COLO668 (cell line): ENCODE measurements at regions not wholly inside any gene's neighbourhood (a gene's known extent, or its start where the extent isn't known, plus 50 kb on each side); places are given as distances from the start of the nearest gene placed in this dataset.

Source experiments
- DNase-seq: peaks from one replicate; lab custom pipeline; 2025; ENCODE audit not compliant: unreplicated experiment; lab: John Stamatoyannopoulos, UW

DNA sequence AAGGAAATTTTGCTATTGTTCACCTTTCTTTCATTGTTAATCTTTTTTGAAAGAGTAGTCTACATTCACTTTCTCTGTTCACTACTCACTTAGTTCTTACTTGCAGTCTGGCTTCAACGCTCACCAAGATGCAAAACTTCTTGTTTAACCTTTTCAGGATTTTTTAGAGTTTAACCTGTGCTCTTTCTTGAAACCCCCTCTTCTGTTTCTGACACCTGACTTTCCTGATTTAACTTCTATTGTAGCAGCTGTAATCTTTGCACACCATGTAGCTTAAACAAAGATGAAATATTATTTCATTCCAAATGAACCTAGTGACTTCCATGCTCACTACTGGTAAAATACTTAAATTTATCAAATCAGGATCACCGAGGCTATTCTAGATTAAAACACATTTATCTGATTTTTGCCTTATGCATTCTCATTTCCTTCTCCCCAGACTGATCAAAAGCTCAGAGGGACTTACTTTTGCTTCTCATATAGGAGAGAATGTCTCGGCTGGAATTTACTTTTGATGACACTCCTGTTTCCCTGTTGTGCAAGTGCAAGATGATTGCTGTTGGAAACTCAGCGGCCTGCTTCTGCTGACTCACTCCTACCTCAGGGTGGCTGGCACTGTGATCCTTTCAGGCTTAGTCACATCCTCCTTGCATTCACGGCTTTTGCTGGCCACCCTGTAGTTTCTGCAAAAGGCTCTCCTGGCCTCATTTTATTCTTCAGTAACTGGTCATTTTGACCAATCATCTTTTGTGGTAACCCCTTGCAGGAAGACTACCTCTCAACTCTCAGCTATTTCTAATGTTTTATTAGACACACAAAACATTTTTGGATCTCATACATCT, 109.3 kb upstream of the IFNE start:
- DNase-seq = no peak

DNA sequence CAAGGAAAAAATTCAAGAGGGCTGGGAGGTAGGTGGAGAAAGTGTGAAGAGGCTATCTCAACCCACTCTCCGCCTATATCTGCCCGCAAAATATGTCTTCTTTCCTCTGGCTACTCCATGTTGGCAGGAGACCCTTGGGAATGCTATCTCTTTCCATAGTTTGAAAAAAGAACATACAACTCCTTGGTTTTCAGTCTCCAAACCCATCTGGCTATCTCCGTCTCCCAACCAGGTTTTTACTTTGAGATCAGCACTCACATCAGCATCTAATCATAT, 109.9 kb upstream of the IFNE start:
- no peak for DNase-seq

DNA sequence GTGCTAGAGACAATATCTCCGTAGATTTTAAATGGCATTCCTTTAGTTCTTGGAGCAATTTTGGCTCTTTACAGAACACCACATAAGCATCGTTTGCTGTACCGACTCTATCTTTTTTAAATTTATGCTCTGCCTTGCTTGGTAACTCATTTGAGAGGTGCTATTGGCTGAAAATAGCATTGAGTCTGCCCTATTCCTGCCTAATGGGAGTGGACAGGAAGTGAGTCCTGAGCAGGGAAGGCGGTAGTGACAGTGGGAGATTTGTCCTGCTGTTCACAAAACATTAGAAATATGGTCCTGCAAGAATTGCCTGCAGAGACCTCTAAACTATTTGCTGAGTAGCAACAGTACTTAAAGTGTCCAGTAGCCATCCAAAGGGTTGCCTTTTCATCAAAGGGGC, 115.2 kb upstream of the IFNE start:
- no peak for DNase-seq

DNA sequence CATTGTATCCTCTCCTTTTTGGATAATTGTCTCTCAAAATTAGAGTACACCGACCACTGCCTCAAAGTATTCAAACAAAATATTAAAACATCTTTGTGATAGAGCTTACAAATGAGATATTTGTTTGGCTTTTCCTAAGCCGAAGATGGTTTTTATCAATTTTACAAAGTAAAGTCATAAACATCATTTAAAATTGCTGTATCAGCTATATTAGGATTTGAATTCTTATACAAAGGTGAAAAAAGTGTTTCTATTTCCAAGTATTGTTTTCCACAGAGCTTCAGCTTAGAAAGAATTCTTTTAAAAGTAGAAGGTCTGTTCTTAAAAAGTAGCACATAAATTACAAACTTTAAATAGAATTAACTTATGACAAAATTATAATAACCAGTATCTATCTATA, 116.6 kb upstream of the IFNE start:
- no peak for DNase-seq

DNA sequence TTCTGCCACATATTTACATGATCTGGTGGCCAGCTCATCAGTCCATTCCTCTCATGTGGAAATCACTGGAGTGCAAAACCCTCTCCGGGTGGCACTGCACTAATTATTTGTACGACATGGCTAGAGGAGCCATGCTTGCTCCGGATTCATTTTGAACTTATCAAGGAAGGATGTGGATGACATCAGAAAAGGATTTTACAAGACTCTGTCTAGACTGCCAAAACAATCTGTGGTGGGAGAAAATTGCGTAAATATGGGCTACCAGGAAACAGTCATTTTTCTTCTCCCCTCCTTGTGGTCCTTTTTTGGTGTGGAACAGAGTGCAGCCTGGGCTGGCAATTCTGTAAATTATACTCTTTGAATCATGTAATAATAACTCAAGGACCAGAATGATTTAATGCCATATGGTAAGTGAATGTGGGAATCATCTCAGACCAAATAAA, 123.4 kb upstream of the IFNE start:
- no peak for DNase-seq

DNA sequence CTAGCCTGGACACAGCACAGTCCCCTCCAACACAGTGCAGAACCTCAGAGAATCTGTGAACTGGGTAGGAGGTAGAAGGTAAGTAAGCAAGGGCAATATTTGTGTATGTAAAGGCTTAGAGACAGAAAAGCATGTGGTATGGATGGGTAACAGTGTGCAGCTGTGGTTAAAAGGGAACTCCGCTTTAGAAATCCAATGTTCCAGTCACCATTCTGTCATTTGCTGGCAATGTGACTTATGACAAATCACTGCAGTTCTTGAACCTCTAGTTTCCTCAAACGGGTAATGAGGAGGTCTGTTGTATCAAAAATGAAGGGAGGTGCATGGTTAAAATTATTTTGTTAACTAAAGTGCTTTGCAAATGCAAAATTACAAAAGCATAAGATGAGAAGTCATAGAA, 125.5 kb upstream of the IFNE start:
- DNase-seq = no peak

DNA sequence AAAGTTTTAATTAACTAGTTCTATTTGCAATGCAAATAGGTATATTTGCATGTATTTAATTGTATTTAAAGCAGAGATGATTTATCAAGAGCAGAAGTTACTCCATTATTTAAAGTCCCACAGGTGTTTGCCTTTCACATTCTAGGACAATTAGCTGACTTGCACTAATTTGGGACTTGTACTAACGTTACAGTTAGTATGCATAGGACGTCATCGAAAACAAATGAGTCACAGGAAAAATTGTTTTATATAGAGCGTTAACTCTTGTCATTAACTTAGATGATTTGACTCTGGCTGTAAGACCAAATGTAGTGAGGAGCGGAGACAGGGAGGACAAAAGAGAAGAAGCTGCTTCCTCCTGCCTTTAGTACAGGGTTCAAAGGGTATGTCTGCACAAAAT, 126.1 kb upstream of the IFNE start:
- DNase-seq = no peak

DNA sequence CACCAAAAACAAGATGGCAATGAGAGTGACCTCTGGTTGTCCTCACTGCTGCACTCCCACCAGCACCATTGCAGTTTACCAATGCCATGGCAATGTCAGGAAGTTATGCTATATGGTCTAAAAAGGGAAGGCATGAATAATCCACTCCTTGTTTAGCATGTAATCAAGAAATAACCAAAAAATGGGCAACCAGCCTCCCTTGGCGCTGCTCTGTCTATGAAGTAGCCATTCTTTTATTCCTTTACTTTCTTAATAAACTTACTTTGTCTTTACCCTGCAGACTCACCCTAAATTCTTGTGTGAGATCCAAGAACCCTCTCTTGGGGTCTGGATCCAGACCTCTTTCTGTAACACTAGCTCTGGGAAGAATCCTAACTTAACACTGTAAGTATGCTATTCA, 127.4 kb upstream of the IFNE start:
- DNase-seq = no peak

DNA sequence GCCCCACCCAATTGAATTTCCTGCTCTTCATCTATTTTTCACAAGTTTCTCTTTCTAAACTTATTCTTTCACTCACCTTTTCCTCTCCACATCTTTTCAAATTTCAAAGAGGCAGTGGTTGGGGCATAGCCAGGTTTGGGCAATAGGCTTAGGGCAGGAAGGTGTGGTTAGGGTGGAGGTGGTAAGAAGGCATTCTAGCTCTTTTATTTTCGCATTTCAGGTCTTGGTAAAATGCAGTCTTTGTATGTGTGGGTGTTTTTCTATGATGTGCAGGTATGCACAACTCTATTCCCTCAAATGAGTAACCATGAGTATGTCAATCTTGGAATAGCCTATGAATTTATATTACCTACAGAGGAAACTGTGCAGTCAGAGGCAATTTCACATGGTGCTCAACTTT, 129.8 kb upstream of the IFNE start:
- no peak for DNase-seq

DNA sequence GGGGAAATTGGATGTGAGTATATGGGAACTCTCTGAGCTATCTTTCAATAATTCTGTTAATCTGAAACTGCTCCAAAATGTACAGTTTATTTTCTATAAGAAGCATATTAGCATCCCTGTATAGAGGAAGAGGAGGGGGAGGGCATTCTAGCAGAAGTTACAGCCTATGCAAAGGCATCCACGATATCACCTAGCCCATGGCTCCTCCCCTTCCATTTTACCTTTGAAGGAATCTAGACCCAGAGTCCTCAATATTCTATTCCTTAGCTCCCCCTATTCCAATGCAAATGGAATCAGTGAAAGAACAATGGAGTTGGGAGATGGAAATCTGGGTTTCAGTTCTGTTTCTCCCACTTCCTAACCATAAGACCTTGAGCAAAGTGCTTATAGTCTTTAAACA, 132.9 kb upstream of the IFNE start:
- no peak for DNase-seq

DNA sequence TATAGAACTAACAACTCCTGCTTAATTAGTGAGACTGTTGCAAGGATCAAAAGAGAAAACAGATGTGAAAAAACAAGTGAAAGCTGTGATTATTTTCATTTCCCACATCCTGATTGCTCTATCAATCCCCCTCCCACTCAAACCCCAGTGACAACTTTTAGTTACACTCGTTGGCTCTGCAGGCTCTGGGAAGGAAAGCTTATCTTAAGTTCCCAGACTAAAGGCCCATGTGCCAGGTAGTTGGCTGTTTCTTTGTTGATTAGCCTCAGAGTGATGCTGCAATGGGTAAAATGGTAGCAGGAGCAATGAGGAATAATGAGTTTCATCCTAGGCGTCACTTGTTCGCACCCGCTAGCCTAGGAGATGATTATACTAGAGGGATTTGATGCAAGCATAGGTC, 133.3 kb upstream of the IFNE start:
- DNase-seq = no peak

DNA sequence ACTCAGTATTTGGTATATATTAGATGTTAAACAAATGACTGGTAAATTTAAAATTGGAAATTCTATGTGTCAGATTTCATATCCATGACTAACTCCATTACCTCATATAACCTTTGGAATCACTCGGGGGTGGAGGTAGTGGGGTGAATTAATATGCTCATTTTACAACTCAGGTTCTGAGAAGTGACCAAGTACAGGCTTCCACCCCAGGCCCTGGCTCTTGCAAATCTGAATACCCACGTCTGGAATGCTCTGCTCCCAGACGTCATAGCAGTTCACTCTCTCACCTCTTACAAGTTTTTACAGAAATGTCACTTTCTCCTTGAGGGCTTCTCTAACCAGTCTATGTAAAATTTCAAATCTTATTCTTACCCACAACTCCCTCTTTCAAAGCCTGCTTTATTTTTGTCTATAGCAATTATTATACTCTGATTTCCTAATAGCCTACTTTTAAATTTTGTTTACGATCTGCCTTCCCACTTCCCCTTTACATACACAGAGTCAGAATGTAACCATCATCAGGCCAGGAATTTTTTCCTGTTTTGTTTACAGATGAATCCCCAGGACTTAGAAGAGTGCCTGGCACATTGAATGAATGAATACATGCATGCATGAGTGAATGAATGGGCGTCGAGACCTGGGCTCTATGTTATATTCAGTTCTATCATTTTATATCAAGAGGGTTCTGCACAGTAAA, 134.1 kb upstream of the IFNE start:
- DNase-seq = no peak

DNA sequence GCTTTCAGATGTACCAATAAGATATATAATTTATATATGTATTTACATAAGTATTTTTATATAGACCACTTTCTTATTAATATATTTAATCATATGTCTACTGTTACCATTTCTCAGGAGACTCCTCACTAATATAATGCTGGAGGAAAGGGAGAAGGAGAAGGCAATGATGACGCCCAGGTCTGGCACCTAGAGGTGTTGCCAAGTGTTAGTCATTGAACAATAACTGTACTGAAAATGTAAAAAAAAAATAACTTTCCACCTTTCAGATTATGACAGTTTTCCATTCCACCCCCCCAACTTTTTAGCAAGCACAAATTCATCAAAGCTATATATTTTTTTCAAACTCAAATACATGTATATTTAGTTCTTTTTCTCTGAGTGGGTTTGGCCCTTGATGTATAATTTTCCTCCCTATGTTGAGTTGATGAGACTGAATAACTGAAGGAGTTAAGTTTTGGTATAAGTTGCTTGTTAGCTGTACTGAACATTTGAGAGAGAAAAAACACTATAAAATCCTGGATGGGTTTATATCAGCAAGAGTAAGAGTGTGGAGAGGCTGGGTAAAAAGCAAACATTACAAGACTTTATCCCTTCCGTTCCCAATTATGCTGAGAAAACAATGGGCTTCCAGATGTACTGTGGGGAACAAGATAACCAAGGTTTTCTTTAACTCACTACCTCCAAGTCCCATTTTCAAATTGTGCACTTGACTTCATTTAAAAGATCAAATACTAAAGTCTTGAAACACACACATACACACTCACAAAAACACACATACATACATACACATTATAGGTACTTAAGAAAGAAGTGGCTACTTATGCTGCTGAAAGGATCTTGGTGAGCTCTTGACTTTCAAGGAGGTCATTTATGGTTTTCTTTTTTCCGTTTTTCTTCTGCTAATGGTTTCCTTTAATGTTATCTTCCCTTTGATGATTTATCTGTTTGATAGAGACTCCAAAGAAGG, 142.8 kb upstream of the IFNE start:
- DNase-seq = no peak

DNA sequence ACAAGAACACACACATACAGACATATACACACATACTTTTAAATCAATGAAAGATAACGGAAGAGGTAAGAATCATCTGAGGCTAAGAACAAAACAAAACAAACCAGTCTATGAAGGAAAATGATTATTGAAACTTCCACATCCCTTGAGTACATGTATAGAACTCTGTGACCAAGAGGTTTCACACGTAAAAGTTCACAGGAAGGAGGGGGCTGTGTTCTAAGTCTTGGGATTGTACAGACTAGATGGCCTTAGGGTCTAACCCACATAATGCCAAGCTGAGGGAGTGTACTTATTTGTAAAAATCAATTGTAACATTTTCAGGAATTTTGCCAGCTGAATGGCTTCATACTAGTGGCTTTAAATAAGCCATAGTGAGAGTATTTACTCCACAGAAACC, 144.4 kb upstream of the IFNE start:
- DNase-seq = no peak

DNA sequence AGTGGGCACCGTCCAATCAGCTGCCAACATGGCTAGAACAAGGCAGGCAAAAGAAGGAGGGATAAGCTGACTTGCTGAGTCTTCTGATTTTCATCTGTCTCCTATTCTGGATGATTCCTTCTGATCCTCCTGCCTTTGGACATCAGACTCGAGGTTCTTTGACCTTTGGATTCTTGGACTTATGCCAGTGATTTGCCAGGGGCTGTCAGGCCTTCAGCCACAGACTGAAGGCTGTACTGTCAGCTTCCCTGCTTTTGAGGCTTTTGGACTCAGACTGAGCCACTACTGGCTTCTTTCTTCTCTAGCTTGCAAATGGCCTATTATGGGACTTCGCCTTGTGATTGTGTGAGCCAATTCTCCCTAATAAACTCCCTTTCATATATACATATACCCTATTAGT, 146.8 kb upstream of the IFNE start:
- DNase-seq = peak; percentile 6

DNA sequence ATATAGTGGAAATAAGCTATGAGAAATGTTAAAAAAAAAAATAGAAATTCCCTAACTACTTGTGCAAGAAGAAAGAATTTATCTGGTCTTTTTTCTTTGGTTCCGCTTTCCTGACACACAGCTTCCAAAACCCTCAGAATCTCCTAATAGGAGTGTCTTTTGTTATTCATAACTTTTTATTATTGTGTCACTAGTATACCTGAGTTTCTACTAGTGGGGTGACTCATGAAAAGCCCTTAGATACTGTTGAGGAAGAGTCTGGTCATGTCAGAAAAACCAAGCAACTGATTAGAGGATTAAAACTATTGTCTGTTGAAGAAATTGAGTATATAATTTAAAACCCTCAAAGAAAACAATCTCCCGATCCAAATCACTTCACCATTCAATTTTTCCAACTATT, 152.8 kb upstream of the IFNE start:
- DNase-seq = no peak

DNA sequence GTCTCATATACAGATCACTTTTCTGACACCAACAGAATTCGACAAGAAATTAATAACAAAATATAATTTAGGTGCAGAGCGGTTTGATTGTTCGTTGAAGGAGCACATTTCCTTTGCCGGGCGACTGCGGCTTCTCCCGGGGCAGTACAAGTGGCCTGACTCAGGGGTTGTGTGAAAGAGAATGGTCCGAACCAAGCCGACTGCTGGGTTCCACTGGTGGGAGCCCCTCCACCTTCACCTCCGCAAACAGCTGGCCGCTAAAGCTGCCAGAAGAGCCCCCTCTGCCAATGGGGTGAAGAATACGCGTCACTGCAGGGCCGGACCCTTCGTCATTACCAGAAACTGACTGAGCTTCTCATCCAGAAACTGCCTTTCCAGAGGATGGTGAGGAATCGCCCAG, 156.0 kb upstream of the IFNE start:
- DNase-seq = no peak

DNA sequence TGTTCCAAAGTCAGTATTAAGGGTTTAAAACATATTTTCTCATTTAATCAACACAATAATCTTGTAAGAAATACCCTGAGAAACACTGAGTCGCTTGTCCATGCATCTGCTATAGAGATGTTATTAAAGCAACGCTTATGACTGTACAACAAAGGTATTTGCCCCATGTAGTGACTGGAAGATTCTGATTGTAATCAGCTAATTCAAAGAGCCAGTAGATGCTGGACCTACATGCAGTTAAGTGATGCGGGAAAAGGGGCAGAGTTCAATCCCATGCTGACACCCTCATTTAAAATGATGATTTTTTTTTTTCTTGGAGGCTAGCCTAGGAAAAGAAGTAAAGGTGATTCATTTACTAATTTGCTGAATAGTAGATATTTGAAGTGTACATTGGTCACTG, 149.3 kb upstream of the MTAP start:
- no peak for DNase-seq

DNA sequence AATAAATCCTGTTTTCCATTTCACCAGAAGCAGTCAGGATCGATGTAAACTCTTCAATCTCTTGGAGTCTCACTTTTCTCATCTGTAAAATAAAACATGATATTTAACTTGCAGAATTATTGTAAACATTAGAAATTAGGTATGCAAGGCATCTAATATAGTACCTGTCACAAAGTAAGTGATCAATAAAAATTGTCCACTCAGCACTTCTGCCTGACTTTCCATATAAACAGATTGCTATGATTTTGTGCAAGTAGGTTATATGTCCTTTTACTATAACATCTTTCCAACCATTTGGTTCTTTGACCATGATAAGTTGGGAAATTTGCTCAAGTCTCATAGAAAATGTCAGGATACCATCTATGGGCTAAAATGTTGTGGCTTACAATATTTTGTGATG, 148.8 kb upstream of the MTAP start:
- DNase-seq = no peak

DNA sequence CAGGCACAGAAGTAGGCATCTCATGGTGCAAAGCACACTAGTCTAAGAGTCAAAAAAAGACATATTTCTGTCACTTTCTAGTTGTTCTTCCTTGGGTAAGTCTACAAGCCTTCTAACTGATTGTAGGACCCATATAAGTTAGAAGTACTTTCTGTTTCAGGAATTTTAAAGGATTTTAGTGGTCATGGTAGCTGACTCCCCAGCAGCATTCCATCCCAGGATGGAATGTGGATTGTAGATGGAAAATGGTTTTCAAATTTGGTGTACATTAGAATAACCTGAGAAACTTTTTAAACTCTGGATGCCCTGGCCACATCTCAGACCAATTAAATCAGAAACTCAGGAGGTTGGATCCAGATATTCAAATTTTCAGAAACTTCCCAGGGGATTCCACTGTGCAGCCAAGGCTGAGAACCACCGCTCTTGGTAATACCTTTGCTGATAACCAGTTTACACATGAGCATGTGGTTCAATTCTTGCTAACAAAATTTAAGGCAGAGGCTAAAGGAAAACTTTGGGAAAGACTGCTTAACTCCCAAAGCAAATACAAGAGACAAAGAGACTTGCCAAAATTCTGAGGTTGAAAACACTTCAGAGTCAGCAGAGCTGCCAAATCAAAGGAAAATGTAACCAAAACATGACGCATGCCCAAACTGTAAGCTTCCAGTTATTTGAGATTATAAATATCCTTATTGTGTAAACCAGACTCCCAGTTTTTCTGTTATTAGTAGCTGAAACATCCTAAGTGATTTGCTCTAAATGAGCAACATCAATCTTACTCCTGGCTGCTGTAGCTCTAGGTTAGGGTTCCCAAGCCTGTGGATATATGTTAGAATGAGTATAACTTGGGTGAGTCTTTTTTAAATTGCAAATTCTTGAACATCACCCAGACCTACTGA, 145.4 kb upstream of the MTAP start:
- DNase-seq = no peak
